Activated CD8-positive, alpha-beta T cell treated with anti-CD3 and anti-CD28 coated beads for 36 hours (primary cell): ENCODE measurements at regions not wholly inside any gene's neighbourhood (a gene's known extent, or its start where the extent isn't known, plus 50 kb on each side); places are given as distances from the start of the nearest gene placed in this dataset.

Source experiments
- ATAC-seq: fragments of 200-7000 bp; cut with Tn5 transposase; one replicate; pipeline ENCODE4 v1.10.0; 2021; ENCODE audit warnings: mild to moderate bottlenecking, moderate library complexity
- CTCF ChIA-PET: fragments of 350-600 bp; sonication (Branson Sonifier 250); formaldehyde crosslinking; loops from one replicate; lab custom pipeline; 2021; ENCODE audit warnings: antibody characterized with exemption; lab: Charles Lee
- POLR2A ChIA-PET: fragments of 350-600 bp; sonication (Branson Sonifier 250); formaldehyde crosslinking; loops from one replicate; lab custom pipeline; 2021; ENCODE audit warnings: antibody characterized with exemption; lab: Charles Lee
- DNase-seq: peaks from one replicate; pipeline ENCODE4 v3.0.0-alpha.2; 2020
- H3K27ac Mint-ChIP-seq: one replicate; pipeline ENCODE4 v1.8.0; 2021; ENCODE audit warnings: mild to moderate bottlenecking, mixed read lengths
- H3K27me3 Mint-ChIP-seq: one replicate; pipeline ENCODE4 v1.8.0; 2021; ENCODE audit warnings: mixed read lengths
- H3K36me3 Mint-ChIP-seq: one replicate; pipeline ENCODE4 v1.8.0; 2021; ENCODE audit warnings: low read depth, mixed read lengths
- H3K4me1 Mint-ChIP-seq: one replicate; pipeline ENCODE4 v1.8.0; 2021; ENCODE audit warnings: low read depth, mixed read lengths
- H3K4me3 Mint-ChIP-seq: one replicate; pipeline ENCODE4 v1.8.0; 2021; ENCODE audit warnings: mild to moderate bottlenecking, moderate library complexity, mixed read lengths
- H3K9me3 Mint-ChIP-seq: one replicate; pipeline ENCODE4 v1.8.0; 2021; ENCODE audit warnings: mixed read lengths
- intact Hi-C: fragments of 100-400 bp; cut with micrococcal nuclease; formaldehyde crosslinking; loops from one replicate; pipeline ENCODE4 v1.10.0; 2022
- TF ChIP-seq, protein P1 (sequence below): fragments of 200-600 bp; IDR thresholded peaks from one replicate; pipeline ENCODE4 v1.8.0; 2022; ENCODE audit warnings: antibody characterized with exemption, mild to moderate bottlenecking

DNA sequence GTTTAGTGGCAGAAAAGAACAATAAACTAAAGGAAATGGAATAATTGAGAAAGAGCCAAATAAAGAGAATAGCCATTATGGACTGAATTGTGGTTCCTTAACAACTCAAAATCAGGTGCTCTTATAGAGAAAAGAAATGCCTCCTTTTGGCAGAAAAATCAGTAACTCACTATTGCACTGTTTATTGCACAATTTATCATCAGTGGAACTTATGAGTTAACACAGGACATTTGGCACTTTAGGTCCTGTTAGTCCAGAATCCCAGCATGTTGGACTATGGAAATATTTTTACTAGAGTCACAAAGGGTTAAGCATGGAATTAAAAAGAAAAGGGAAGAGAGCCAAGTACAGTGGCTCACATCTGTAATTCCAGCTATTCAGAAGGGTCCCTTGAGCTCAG, 53.8 kb upstream of the JMY start:
- ChIA-PET POLR2A (no interaction called here), CTCF (no interaction called here)
- Mint-ChIP-seq H3K9me3 (no peaks in the 10 kb centered on the region), H3K4me3 (no peak overlapping the region), H3K27me3 (no peaks in the 10 kb centered on the region), H3K36me3 (no peaks in the 10 kb centered on the region), H3K4me1 (no peaks in the 10 kb centered on the region), H3K27ac (no peak overlapping the region)
- TF ChIP-seq, protein P1, sequence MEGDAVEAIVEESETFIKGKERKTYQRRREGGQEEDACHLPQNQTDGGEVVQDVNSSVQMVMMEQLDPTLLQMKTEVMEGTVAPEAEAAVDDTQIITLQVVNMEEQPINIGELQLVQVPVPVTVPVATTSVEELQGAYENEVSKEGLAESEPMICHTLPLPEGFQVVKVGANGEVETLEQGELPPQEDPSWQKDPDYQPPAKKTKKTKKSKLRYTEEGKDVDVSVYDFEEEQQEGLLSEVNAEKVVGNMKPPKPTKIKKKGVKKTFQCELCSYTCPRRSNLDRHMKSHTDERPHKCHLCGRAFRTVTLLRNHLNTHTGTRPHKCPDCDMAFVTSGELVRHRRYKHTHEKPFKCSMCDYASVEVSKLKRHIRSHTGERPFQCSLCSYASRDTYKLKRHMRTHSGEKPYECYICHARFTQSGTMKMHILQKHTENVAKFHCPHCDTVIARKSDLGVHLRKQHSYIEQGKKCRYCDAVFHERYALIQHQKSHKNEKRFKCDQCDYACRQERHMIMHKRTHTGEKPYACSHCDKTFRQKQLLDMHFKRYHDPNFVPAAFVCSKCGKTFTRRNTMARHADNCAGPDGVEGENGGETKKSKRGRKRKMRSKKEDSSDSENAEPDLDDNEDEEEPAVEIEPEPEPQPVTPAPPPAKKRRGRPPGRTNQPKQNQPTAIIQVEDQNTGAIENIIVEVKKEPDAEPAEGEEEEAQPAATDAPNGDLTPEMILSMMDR, result no peak
- intact Hi-C loops, result no loop called here
- DNase-seq, result no peak
- ATAC-seq, result no peak

- Mint-ChIP-seq H3K4me3 (no peak overlapping the region), H3K36me3 (no peaks in the 10 kb centered on the region), H3K4me1 (no peaks in the 10 kb centered on the region), H3K27ac (no peak overlapping the region), H3K27me3 (no peaks in the 10 kb centered on the region), H3K9me3 (no peaks in the 10 kb centered on the region)
- intact Hi-C loops, result no loop called here
- no peak for DNase-seq
- ChIA-PET POLR2A (no interaction called here), CTCF (no interaction called here)
- no peak for ATAC-seq
- TF ChIP-seq, protein P1, result no peak
Measured at GRCh38 chr5:79183011-79183410, 52.9 kb upstream of the JMY start.

DNA sequence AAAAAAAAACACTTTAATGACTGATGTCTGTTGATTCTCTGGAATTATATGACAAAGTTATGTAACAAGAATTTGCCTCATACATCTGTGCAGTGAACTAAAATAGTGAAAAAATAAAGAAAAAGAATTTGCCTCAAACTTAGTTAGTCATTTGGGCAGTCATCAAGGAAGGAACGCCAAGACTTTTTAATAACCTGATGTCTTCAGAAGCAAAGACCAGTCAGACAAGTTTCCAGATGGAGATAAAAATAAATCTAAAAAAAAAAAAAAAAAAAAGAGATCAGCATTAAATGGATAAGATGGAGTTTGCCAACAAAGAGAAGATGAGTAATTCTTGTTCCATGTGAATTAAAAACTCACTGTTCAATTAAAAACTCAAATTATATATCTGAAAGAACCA, 52.3 kb upstream of the JMY start:
- Mint-ChIP-seq H3K27ac (no peak overlapping the region), H3K4me3 (no peak overlapping the region), H3K36me3 (no peaks in the 10 kb centered on the region), H3K27me3 (no peaks in the 10 kb centered on the region), H3K4me1 (no peaks in the 10 kb centered on the region), H3K9me3 (no peaks in the 10 kb centered on the region)
- ChIA-PET POLR2A (no interaction called here), CTCF (no interaction called here)
- TF ChIP-seq, protein P1, result no peak
- intact Hi-C loops, result no loop called here
- no peak for ATAC-seq
- no peak for DNase-seq

DNA sequence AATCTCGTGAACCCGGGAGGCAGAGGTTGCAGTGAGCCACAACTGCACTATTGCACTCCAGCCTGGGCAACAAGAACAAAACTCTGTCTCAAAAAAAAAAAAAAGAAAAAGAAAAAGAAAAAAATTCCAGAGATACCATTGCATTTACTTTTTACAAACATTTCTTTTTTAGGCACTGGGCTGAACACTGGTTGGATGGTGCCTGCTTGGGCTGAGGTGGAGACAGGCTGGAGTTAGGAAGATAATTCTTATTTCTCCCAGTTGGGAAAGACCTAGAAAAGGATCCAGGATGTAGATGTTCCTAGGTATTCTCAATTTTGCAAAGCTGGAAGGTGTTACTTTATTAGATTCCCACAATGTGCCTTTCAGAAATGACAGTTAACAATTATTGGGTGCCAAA, 49.9 kb upstream of the JMY start:
- no peak overlapping the region for H3K27ac Mint-ChIP-seq
- ChIA-PET CTCF (interaction anchor here (1.8 kb wide), 1 partner anchor 53 kb away, joined by 4 read pairs; no protein-coding TSS in a partner anchor), POLR2A (interaction anchor here (0.7 kb wide), 1 partner anchor 347 kb away, joined by 4 read pairs; no protein-coding TSS in a partner anchor)
- DNase-seq (no peak), ATAC-seq (no peak)
- no peaks in the 10 kb centered on the region for H3K36me3 Mint-ChIP-seq
- H3K4me3 Mint-ChIP-seq, result no peak overlapping the region
- H3K27me3 Mint-ChIP-seq, result no peaks in the 10 kb centered on the region
- TF ChIP-seq, protein P1, result no peak
- no peaks in the 10 kb centered on the region for H3K9me3 Mint-ChIP-seq
- H3K4me1 Mint-ChIP-seq, result no peaks in the 10 kb centered on the region
- intact Hi-C loops, result no loop called here
